ENCODE measurements at regions not wholly inside any gene's neighbourhood (a gene's known extent, or its start where the extent isn't known, plus 50 kb on each side); places are given as distances from the start of the nearest gene placed in this dataset.
"Not testable (repeated sequence)": the region's sequence is repeated elsewhere in the genome, so short reads cannot be mapped to it uniquely, and the experiment has no call there.

GRCh38 chr6:68053805-68054373, 581.2 kb upstream of the ADGRB3 start:
- DNase-seq: no peak

GRCh38 chr6:68052234-68052633, 582.8 kb upstream of the ADGRB3 start:
- DNase-seq: no peak

- DNase-seq: no peak
Observed at GRCh38 chr6:68049562-68049961, 585.5 kb upstream of the ADGRB3 start.

- no peak for DNase-seq
Observed at GRCh38 chr6:68046756-68047155, 588.3 kb upstream of the ADGRB3 start.

- DNase-seq: no peak
Observed at GRCh38 chr6:68046302-68046701, 588.8 kb upstream of the ADGRB3 start.

- no peak for DNase-seq
Observed at GRCh38 chr6:68045193-68045592, 589.9 kb upstream of the ADGRB3 start.

- DNase-seq: no peak
Observed at GRCh38 chr6:68044264-68044663, 590.8 kb upstream of the ADGRB3 start.

- no peak for DNase-seq
Observed at GRCh38 chr6:68043122-68043398, 592.0 kb upstream of the ADGRB3 start.

- no peak for DNase-seq
Observed at GRCh38 chr6:68042339-68043121, 592.6 kb upstream of the ADGRB3 start.

GRCh38 chr6:68040780-68041179, 594.3 kb upstream of the ADGRB3 start:
- DNase-seq: no peak

GRCh38 chr6:68040312-68040778, 594.7 kb upstream of the ADGRB3 start:
- no peak for DNase-seq

GRCh38 chr6:68039641-68040311, 595.3 kb upstream of the ADGRB3 start:
- DNase-seq: no peak

- no peak for DNase-seq
Observed at GRCh38 chr6:68038815-68039408, 596.2 kb upstream of the ADGRB3 start.

- no peak for DNase-seq
Observed at GRCh38 chr6:68032217-68032616, 602.9 kb upstream of the ADGRB3 start.

GRCh38 chr6:68031054-68031453, 604.0 kb upstream of the ADGRB3 start:
- DNase-seq: no peak

- no peak for DNase-seq
Observed at GRCh38 chr6:68026483-68026882, 608.6 kb upstream of the ADGRB3 start.

- no peak for DNase-seq
Observed at GRCh38 chr6:68025764-68026163, 609.3 kb upstream of the ADGRB3 start.

GRCh38 chr6:68024570-68025269, 610.4 kb upstream of the ADGRB3 start:
- DNase-seq: no peak

GRCh38 chr6:68022968-68023367, 612.1 kb upstream of the ADGRB3 start:
- not testable (repeated sequence) for DNase-seq

GRCh38 chr6:68013780-68014515, 621.1 kb upstream of the ADGRB3 start:
- peak; percentile 0 for DNase-seq

GRCh38 chr6:68012822-68013221, 622.3 kb upstream of the ADGRB3 start:
- DNase-seq: no peak

GRCh38 chr6:68010936-68011335, 624.1 kb upstream of the ADGRB3 start:
- no peak for DNase-seq

- DNase-seq: peak; percentile 2
Observed at GRCh38 chr6:68008445-68008844, 626.6 kb upstream of the ADGRB3 start.
